Kidney capillary endothelial cell (primary cell): ENCODE measurements at regions not wholly inside any gene's neighbourhood (a gene's known extent, or its start where the extent isn't known, plus 50 kb on each side); places are given as distances from the start of the nearest gene placed in this dataset.

Source experiments
- DNase-seq: peaks from one replicate; pipeline ENCODE4 v3.0.0-alpha.2; 2018; ENCODE audit warnings: low spot score

DNA sequence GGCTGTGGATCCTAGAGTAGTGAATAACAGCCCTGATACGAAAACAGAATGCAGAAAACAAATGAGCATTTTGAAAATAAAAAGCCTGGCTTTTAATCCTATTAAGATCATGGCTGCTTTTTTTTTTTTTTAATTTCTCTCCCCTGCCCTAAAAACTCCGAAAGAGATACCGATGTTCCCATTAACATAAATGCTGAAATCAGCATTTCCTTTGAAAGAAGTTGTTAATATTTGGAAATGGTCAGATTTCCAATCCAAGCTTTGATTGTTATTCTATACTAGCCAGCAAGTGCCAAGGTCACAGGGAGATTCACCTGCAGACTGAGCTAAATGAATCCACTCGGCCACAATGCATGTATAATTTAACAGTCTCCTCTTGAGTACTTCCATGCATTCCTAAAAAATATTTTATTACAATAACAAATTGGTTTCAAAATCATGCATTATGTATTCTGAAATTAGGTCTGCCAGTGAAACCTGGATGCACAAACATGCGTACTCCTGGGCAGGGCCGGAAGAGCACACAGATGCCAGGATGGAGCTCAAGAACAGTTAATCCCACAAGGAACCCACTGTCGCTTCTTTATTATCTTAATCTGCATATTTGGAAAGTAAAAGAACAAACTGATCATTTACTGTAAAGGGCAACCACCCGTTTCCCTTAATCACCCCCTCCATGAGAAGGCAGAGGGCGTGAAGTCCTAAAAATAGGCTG is 521.5 kb upstream of the ZFHX3 start:
- DNase-seq = no peak

DNA sequence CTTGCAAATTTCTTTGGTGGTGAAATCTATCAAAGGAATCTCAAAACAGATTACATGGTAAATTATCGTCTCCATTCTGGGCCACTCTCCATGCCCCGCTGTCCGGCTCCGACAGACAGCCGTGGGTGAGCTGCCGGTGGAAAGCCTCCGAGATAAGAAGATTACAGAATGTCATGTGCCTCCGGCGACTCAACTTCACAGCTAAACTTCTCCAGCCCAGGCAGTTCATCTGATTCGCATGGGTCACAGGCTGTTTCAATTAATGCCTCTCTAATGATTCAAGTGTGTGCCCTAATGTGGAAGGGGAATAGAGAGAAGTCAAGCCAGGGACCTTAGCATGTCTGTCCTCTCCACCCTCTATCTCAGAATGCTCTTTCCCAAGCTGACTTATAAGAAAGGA is 520.8 kb upstream of the ZFHX3 start:
- DNase-seq = no peak

DNA sequence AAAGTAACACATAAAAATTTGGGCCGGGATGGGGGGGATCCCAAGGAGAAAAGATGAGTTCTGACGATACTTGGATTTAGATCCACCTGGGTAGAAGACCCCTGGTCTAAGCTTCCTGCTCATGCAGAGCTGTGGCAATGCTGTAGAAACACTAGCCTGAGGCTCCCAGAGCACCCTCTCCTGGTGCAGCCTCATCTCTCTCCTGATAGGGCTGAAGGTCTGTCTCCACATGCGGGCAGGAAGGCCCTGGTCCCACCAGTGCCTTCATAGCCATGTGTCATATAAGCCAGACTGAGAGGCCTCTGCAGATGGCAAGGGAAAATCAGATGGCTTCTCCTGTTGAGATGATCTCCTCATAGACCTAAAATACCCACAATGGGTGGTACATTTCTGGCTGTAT is 518.0 kb upstream of the ZFHX3 start:
- no peak for DNase-seq

GRCh38 chr16:73565263-73565662 is 517.3 kb upstream of the ZFHX3 start:
- DNase-seq = no peak

- no peak for DNase-seq
Measured at GRCh38 chr16:73563709-73564108, 515.8 kb upstream of the ZFHX3 start.

DNA sequence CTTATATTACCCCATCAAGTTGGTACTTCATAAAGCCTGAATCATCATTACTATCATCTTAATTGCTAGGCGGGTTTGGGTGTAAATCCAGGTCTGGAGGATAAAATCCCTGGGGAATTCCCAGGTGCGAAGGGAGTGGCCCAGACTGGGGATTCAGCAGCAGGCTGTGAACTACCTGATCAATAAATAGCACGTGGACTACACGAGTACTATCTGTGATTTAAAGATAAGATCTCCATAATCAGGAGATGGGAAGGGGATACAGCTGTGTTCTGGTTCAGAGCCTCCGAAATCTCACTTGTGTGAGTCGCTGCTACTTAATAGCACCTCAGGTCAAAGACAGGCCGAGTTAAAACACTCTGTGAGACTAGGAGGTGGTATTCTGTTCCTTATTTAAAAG is 512.6 kb upstream of the ZFHX3 start:
- no peak for DNase-seq

DNA sequence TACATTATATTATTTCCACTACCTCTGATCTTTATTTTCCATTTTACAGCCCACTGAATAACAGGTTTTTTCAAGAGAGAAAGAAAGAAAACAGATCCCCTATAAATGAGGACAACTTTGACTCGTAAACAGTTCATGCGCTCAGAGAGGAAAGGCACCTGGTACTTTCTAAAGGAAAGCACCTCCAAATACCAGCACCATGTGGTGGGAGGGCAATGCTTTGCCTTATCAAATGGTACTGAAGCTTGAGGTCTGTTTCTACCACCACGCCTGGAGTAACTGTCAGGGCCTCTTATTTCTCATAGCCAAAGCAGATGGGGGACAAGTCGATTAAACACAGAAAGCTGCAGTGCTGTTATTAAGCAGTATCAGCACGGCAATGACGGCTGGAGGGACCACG is 510.3 kb upstream of the ZFHX3 start:
- no peak for DNase-seq

DNA sequence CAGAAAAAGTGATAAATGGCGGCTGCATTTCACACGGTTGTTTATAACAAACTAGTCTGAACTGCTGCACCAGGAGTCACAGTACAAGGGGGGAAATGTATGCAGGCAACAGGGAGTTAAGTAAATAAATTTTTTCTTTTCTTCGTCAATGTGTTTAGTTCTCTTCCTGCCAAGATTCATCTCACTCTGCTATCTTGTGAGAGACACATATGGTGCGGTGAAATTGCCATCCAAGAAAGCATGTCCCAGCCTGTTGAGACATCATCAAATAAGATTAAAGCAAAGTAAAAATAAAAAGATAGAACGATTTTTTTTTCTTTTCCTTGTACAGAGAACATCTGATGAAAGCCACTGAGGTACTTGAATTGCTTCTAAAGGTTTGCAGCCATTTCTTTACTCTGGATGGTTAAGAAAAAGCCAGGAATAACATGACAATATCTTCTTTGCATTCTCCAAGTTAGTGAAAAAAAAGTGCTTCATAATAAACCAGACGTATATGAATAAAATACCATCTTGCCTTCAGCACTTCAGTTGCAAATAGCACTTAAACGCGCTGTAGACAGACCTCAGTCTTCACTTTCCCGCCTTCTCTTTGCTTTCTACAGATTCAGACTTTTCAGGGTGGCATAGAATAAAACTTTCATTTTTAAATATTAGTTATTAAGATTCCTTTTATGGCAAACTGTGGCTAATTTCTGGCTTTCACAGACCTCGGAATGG is 506.2 kb upstream of the ZFHX3 start:
- DNase-seq = no peak

DNA sequence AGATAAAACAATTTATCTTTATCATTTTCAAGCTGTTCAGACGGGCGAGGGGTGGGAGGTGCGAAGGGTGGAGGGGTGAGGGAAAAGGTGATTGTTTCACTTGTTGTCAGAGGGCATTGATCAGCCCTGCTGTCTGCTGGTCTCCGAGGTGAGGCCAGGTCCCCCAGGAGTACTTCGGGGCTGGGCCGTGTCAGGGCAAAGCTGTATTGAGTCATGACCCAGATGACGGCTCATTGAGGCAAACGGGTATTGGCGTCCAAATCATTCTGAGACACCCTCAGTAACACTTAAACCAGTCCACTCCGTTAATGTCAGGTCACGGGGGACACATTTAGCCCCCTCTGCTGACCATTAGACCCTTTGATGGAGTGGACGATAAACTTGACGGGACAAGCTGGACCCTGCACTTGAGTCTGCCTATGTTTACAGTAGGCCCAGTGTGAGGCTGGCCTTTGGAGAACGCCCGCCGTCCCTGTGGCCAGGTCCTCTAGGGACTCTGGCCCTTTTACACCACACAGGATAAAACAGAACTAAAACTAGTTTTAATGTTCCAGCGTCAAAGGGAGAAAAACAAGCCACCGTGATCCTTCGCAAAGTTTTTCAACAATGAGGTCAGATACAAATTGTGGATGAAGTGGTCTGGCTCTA is 502.2 kb upstream of the ZFHX3 start:
- no peak for DNase-seq

- DNase-seq = no peak
Measured at GRCh38 chr16:73547552-73548403, 499.9 kb upstream of the ZFHX3 start.

DNA sequence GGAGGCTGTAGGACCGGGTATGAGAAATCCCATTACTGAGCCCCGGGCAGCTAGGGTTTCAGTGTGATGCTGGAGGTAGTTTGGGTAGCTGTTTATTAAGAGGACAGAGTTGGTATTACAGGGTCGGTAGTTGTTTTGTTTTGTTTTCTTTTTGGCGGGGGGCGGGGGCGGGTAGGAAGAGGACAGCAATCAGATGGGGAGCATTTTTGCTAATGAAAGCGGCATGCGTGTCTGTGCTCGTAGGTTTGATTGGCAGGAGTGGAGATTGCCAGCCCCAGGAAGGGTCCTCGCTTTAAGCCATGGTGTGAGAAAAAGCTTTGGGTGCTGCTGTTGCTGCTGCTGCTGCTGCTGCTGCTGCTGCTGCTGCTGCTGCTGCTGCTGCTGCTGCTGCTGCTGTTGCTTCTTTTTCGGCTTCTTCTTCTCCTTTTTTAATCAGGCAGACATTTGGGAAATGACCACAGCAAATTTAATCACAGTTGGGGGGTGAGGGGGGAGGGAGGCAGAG is 498.5 kb upstream of the ZFHX3 start:
- DNase-seq = no peak

- no peak for DNase-seq
Measured at GRCh38 chr16:73545755-73546154, 497.8 kb upstream of the ZFHX3 start.

- no peak for DNase-seq
Measured at GRCh38 chr16:73545290-73545689, 497.4 kb upstream of the ZFHX3 start.

GRCh38 chr16:73544826-73545225 is 496.9 kb upstream of the ZFHX3 start:
- DNase-seq = no peak

DNA sequence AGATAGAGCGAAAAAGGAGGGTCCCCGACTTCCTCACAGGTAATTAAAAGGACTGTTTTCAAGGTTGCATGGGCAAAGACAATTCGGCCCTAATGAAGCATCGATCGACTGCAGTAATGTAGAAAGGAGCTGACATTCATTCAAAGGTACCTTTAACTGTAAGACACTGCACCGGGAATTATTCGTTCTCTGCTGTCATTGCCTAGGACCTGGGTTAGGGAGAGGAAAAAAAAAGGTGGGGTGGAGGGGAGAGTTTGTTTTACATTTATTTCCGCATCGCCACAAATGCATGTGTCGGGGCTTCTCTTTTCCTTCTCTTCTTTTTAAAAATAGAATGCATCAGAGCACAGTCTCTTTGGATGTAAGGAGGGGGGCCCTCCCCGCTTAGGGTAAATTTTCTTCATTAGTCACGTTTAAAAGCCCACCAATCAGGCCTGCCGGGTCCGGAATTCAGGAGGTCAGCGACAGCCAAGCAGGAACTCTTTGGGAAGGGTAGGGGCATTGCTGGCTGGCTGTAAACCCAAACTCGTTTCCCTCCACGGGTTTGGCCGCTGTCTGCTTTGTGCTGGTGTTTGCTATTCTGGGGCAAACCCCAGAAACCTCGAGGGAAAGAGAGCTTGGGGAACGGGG is 496.2 kb upstream of the ZFHX3 start:
- no peak for DNase-seq

DNA sequence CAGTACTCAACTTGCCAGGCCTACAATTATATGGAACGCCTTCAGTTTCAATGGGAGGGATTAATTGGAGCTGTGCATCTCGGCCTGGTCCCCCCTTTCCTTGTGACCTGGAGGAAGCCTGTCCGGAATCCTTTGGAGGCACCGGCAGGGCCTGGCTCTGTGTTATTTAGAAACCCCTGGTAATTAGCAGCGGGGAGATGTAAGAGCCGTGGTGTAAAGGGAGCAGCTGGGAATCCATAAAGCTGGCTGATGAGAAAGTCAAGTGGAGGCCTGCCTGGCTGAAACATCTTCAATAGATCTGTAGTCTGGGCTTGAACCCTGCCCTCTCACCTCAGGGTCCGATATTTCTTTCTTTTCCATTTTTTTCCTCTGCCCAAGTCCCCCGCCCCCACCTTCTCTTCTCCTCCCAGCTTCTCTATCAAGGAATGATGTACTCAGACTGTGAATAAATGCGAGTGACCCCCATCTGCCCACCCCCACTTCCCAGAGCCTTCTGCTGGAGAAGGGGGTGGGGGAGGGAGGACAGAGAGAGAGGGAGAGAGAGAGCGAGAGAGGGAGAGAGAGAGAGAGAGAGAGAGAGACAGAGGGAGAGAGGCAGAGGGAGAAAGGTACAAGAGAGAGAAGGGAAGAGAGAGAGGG is 495.5 kb upstream of the ZFHX3 start:
- no peak for DNase-seq

GRCh38 chr16:73542885-73543284 is 495.0 kb upstream of the ZFHX3 start:
- DNase-seq = no peak

GRCh38 chr16:73537921-73538320 is 490.0 kb upstream of the ZFHX3 start:
- no peak for DNase-seq

GRCh38 chr16:73536931-73537330 is 489.0 kb upstream of the ZFHX3 start:
- no peak for DNase-seq

GRCh38 chr16:73531021-73531420 is 483.1 kb upstream of the ZFHX3 start:
- no peak for DNase-seq

DNA sequence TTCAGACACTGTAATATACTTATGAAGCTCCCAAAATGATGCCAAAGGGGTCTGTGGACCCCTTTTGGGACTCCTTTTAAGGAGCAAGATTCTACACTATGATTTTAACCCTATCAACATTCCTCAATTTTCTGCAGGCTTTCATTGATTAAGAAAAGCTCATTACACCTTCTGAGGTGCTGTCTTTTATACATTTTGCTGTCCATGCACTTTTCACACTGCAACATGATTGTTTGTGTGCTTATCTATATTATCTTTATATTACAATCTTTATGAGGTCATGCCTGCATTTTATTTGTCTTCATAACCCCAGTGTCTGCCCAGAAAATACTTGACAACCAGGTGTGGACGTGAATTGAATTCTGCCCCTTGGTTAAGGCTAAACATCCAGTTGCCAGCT is 482.6 kb upstream of the ZFHX3 start:
- DNase-seq = no peak
